ENCODE measurements at regions not wholly inside any gene's neighbourhood (a gene's known extent, or its start where the extent isn't known, plus 50 kb on each side); places are given as distances from the start of the nearest gene placed in this dataset.
"Not testable (repeated sequence)": the region's sequence is repeated elsewhere in the genome, so short reads cannot be mapped to it uniquely, and the experiment has no call there.

GRCh38 chr14:103232031-103232808, 101.8 kb upstream of the EIF5 start:
- DNase-seq: no peak

GRCh38 chr14:103232831-103233319, 101.2 kb upstream of the EIF5 start:
- no peak for DNase-seq

- no peak for DNase-seq
Observed at GRCh38 chr14:103233328-103233727, 100.7 kb upstream of the EIF5 start.

DNA sequence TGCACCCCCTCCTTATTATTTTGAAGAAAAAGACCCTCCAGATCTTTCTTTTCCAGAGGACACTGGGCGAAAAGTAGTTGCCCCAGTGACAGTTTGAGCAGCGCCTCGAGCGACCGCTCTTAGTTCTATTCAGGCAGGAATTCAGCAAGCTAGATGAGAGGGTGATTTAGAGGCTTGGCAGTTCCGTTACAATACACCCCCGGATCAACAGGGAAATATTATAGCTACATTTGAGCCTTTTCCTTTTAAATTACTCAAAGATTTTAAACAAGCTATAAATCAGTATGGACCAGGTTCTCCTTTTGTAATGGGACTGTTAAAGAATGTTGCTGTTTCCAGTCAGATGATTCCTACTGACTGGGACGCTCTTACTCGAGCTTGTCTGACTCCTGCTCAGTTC, 99.2 kb upstream of the EIF5 start:
- not testable (repeated sequence) for DNase-seq

DNA sequence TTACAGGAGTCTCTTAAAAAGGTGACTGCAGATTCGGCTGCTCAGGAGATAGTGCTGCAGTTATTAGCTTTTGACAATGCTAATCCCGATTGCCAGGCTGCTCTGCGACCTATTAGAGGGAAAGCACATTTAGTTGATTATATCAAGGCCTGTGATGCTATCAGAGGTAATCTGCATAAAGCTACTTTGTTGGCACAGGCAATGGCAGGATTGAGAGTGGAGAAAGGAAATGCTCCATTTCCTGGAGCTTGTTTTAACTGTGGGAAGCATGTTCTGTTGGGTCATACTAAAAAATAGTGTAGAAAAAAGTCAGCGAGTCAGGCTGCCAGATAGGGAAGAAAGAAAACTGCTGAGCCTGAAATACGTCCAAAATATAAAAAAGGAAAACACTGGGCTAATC, 98.5 kb upstream of the EIF5 start:
- DNase-seq: not testable (repeated sequence)

DNA sequence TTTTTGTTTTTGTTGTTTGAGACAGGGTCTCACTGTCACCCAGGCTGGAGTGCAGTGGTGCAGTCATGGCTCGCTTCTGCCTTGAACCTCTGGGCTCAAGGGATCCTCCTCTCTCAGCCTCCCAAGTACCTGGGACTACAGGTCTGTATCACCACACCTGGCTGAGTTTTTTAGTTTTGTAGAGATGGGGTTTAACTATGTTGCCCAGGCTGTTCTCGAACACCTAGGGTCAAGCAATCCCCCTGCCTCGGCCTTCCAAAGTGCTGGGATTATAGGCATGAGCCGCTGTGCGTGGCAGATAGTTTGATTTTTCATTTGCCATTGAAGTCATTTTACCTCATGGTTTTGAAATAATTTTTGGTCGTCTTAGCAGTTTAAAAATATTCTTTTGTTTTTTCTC, 94.3 kb upstream of the EIF5 start:
- DNase-seq: no peak

GRCh38 chr14:103241531-103241930, 92.5 kb upstream of the EIF5 start:
- DNase-seq: no peak

DNA sequence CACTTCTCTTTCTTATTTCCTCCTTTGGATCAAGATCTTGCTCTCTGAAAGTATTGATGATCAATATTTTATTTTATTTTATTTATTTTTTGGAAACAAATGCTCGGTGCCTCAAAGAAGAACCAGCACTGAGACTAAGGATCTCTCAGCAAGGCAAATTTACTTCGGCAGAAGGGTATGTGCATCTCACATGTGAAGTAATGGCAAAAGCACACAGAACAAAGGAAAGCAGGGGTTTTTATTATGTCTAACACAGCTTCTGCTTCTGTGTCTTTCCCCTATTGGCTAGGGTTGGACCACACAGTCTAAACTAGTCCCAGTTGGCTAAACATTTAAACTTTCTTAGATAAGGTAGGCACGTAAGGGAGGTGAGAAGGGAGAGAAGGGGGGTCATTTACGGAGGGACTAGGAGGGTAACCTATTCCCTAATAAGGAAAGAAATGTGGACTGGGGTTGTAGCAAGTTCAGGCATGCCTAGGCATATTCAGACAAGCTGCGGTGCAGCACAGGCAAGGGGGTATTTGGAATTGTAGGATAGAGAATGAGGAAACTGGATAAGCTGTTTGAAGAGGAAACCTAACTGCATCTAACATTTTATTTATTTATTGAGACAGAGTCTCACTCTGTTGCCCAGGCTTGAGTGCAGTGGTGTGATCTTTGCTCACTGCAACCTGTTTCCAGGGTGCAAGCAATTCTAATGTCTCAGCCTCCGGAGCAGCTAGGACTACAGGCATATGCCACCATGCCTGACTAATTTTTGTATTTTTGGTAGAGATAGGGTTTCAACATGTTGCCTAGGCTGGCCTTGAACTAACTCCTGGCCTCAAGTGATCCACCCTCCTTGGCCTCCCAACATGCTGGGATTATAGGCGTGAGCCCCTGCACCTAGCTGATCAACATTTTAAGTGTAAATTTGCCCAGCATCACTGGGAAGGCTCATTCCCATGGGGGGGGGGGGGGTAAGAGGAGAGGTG, 90.0 kb upstream of the EIF5 start:
- DNase-seq: no peak

GRCh38 chr14:103245624-103246031, 88.4 kb upstream of the EIF5 start:
- not testable (repeated sequence) for DNase-seq

DNA sequence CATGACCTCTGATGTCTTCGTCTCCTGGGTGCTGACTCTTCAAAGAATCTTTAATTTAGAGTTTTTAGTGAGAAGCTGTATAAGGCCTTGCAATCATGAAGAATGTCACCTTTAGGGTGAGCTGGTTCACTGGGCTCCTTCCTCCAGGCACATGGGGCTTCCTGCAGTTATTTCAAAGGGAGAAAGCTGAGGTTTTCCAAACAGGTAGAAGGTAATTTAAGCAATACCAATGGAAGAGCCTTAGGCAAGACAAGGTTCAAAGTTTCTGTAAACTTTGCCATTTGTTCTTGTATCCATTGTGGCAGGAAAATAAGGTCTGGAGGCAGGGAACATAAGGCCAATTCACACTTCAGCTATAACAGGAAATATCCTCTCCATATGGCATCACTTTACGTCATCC, 88.0 kb upstream of the EIF5 start:
- DNase-seq: no peak

- no peak for DNase-seq
Observed at GRCh38 chr14:103247169-103247606, 86.8 kb upstream of the EIF5 start.

GRCh38 chr14:103250181-103250580, 83.9 kb upstream of the EIF5 start:
- no peak for DNase-seq

DNA sequence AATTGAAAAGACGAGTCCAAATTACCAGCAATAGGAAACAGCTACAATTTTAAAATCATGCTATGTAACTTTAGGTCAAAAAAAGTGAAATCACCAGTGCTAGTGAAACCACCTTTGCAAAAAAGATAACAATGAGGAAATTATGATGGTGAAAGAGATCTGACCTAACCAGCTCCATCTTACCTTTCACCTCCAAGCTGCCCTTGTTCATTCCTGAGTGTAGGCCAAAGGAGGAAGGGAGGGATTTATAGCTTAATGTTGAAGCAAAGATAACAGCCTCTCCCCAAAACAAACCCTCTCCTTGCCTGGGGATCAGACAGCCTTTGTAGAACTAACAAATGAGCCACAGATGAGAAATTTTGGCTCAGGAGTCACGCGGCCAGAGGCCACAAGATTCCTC, 83.2 kb upstream of the EIF5 start:
- DNase-seq: no peak

GRCh38 chr14:103255555-103255954, 78.5 kb upstream of the EIF5 start:
- DNase-seq: no peak

- no peak for DNase-seq
Observed at GRCh38 chr14:103256406-103256805, 77.6 kb upstream of the EIF5 start.

- DNase-seq: no peak
Observed at GRCh38 chr14:103257211-103257962, 76.7 kb upstream of the EIF5 start.

GRCh38 chr14:103258211-103258610, 75.8 kb upstream of the EIF5 start:
- no peak for DNase-seq

DNA sequence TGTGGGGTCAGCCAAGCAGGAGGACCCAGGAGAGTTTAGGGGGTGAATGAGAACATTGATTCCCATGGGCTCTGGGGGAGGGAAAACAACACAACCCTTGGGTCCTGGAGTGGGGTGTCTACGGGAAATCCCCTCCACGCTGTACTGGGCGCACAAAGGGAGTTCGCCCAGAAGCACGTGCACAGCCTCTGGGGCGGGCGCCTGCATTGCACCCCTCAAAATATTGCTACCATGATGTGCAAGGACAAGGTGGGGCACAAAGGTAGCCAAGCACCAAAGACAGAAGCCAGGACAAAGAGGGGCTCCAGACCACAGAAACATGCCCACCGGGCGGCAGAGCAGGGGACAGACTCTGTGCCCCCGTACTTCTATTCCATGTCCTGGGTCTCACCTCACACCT, 74.9 kb upstream of the EIF5 start:
- no peak for DNase-seq

DNA sequence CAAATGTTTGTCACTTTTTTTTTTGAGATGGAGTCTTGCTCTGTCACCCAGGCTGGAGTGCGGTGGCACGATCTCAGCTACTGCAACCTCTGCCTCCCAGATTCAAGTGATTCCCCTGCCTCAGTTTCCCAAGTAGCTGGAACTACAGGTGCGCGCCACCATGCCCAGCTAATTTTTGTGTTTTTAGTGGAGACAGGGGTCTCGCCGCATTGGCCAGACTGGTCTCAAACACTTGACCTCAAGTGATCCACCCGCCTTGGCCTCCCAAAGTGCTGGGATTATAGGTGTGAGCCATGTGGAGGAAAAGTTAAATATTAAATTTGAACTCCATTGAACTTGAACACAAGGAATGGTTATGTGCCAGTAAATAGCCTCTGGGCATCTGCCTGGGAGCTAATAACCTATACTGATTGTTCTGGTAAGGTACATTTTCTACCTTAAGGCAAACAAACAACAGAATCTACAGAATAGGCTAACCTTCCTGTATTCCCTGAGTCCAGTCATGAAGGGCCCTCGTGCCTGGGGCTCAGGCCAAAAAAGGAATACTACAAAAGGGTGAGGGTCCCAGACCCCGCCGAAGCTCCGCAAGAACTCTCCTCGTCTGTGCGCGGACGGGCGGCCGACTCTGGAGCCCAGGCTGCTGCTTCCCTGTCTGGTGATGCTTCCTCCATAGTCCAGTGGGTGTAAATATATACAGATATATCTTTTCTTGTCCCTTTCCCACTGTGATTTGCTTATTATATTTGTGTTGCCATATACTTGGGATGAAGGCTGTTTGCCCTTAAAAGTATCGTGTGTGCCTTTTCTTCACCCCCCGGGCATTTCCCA, 74.0 kb upstream of the EIF5 start:
- DNase-seq: no peak

- DNase-seq: no peak
Observed at GRCh38 chr14:103260629-103261124, 73.4 kb upstream of the EIF5 start.

- DNase-seq: no peak
Observed at GRCh38 chr14:103267226-103267910, 66.7 kb upstream of the EIF5 start.
